GM12892 (cell line): ENCODE measurements at regions not wholly inside any gene's neighbourhood (a gene's known extent, or its start where the extent isn't known, plus 50 kb on each side); places are given as distances from the start of the nearest gene placed in this dataset.

Source experiments
- POLR2A ChIP-seq: IDR thresholded peaks from 2 replicates; pipeline ENCODE4 v1.6.1; 2011; ENCODE audit warnings: low read depth, low read length, control low read depth
- POLR2AphosphoS5 ChIP-seq: IDR thresholded peaks from 2 replicates; pipeline ENCODE4 v1.6.1; 2011; ENCODE audit warnings: low read depth, low read length, control low read depth
- TAF1 ChIP-seq: IDR thresholded peaks from 2 replicates; pipeline ENCODE4 v1.6.1; 2011; ENCODE audit warnings: low read depth, mild to moderate bottlenecking, control low read depth, low read length, borderline replicate concordance

GRCh38 chr12:126770188-126770587 is 1496.8 kb upstream of the TMEM132C start:
- TF ChIP-seq POLR2A (no peak), POLR2AphosphoS5 (no peak), TAF1 (no peak)
